ENCODE measurements at regions not wholly inside any gene's neighbourhood (a gene's known extent, or its start where the extent isn't known, plus 50 kb on each side); places are given as distances from the start of the nearest gene placed in this dataset.

GRCh38 chr4:71269233-71269632, 69.6 kb upstream of the SLC4A4 start:
- TF ChIP-seq EZH2 (IDR thresholded peaks at IDR 0.05; ENCODE audit: insufficient read depth, poor library complexity, severe bottlenecking): no peak
- no peak for TF ChIP-seq EZH2phosphoT487 (IDR thresholded peaks at IDR 0.05; ENCODE audit: insufficient read depth, low read depth)

Data from GM23248 (cell line).